ENCODE measurements at regions not wholly inside any gene's neighbourhood (a gene's known extent, or its start where the extent isn't known, plus 50 kb on each side); places are given as distances from the start of the nearest gene placed in this dataset.
A peak's percentile ranks its signal among the peaks of the same experiment; 100 is the strongest.
"Not testable (repeated sequence)": the region's sequence is repeated elsewhere in the genome, so short reads cannot be mapped to it uniquely, and the experiment has no call there.

GRCh38 chr7:69190763-69191162 lies 407.5 kb upstream of the AUTS2 start:
- no peak for DNase-seq

- DNase-seq: no peak
Measured at GRCh38 chr7:69192134-69192533, 406.1 kb upstream of the AUTS2 start.

GRCh38 chr7:69193061-69193460 lies 405.2 kb upstream of the AUTS2 start:
- DNase-seq: no peak

GRCh38 chr7:69196593-69196992 lies 401.7 kb upstream of the AUTS2 start:
- DNase-seq: no peak

GRCh38 chr7:69198250-69198649 lies 400.0 kb upstream of the AUTS2 start:
- no peak for DNase-seq

GRCh38 chr7:69199041-69199440 lies 399.2 kb upstream of the AUTS2 start:
- DNase-seq: no peak

- DNase-seq: no peak
Measured at GRCh38 chr7:69199661-69200060, 398.6 kb upstream of the AUTS2 start.

- DNase-seq: no peak
Measured at GRCh38 chr7:69203871-69204270, 394.4 kb upstream of the AUTS2 start.

GRCh38 chr7:69204943-69205342 lies 393.3 kb upstream of the AUTS2 start:
- no peak for DNase-seq

GRCh38 chr7:69205581-69205980 lies 392.7 kb upstream of the AUTS2 start:
- no peak for DNase-seq

- no peak for DNase-seq
Measured at GRCh38 chr7:69208276-69208675, 390.0 kb upstream of the AUTS2 start.

- no peak for DNase-seq
Measured at GRCh38 chr7:69208848-69209247, 389.4 kb upstream of the AUTS2 start.

- no peak for DNase-seq
Measured at GRCh38 chr7:69211336-69211735, 386.9 kb upstream of the AUTS2 start.

GRCh38 chr7:69211739-69212138 lies 386.5 kb upstream of the AUTS2 start:
- no peak for DNase-seq

- no peak for DNase-seq
Measured at GRCh38 chr7:69213878-69214277, 384.4 kb upstream of the AUTS2 start.

GRCh38 chr7:69215516-69215915 lies 382.8 kb upstream of the AUTS2 start:
- DNase-seq: not testable (repeated sequence)

GRCh38 chr7:69217516-69218350 lies 380.5 kb upstream of the AUTS2 start:
- no peak for DNase-seq

GRCh38 chr7:69218576-69218975 lies 379.7 kb upstream of the AUTS2 start:
- no peak for DNase-seq

GRCh38 chr7:69219381-69219780 lies 378.9 kb upstream of the AUTS2 start:
- DNase-seq: no peak

- no peak for DNase-seq
Measured at GRCh38 chr7:69225259-69225943, 372.9 kb upstream of the AUTS2 start.

GRCh38 chr7:69228212-69228811 lies 370.0 kb upstream of the AUTS2 start:
- no peak for DNase-seq

- DNase-seq: peak; percentile 10
Measured at GRCh38 chr7:69232445-69233376, 365.6 kb upstream of the AUTS2 start.

- DNase-seq: no peak
Measured at GRCh38 chr7:69237541-69237940, 360.7 kb upstream of the AUTS2 start.

Measured in NCI-H1048 (cell line).